Mesenchymal stem cell (in vitro differentiated cells and primary cell): ENCODE measurements at regions not wholly inside any gene's neighbourhood (a gene's known extent, or its start where the extent isn't known, plus 50 kb on each side); places are given as distances from the start of the nearest gene placed in this dataset.

Source experiments
- DNase-seq: peaks from one replicate; pipeline ENCODE4 v3.0.0-alpha.2; 2013
- H2AFZ ChIP-seq: one replicate; pipeline ENCODE4 v1.6.1; 2013; ENCODE audit warnings: low read depth, mild to moderate bottlenecking, control low read depth, inconsistent platforms, low read length, moderate library complexity
- H2AK5ac ChIP-seq: 2 replicates; pipeline ENCODE4 v1.6.1; 2013; ENCODE audit warnings: low read length, moderate library complexity, mild to moderate bottlenecking, inconsistent platforms; ENCODE audit not compliant: severe bottlenecking
- H2BK120ac ChIP-seq: one replicate; pipeline ENCODE4 v1.6.1; 2013; ENCODE audit warnings: low read depth, mild to moderate bottlenecking, inconsistent platforms, low read length, moderate library complexity
- H2BK12ac ChIP-seq, 2 experiments: one replicate each; pipeline ENCODE4 v1.6.1; 2013; ENCODE audit warnings: inconsistent platforms in 2 of 2, low read length in 2 of 2, mild to moderate bottlenecking in 2 of 2, moderate library complexity in 2 of 2, control low read depth in 1 of 2
- H2BK15ac ChIP-seq: one replicate; pipeline ENCODE4 v1.6.1; 2013; ENCODE audit warnings: mild to moderate bottlenecking, low read depth, inconsistent platforms; ENCODE audit not compliant: poor library complexity, severe bottlenecking
- H2BK5ac ChIP-seq: 2 replicates; pipeline ENCODE4 v1.6.1; 2013; ENCODE audit warnings: low read depth, mild to moderate bottlenecking, low read length, control low read depth, inconsistent platforms; ENCODE audit not compliant: poor library complexity, severe bottlenecking
- H3K14ac ChIP-seq, 2 experiments: one replicate each; pipeline ENCODE4 v1.6.1; 2013; ENCODE audit warnings: inconsistent platforms in 2 of 2, low read length in 2 of 2, control low read depth in 1 of 2, mild to moderate bottlenecking in 1 of 2, moderate library complexity in 1 of 2
- H3K18ac ChIP-seq, 2 experiments: one replicate each; pipeline ENCODE4 v1.6.1; 2013; ENCODE audit warnings: inconsistent platforms in 2 of 2, low read length in 2 of 2, control low read depth in 1 of 2, low read depth in 1 of 2, mild to moderate bottlenecking in 1 of 2
- H3K23ac ChIP-seq, 2 experiments: one replicate each; pipeline ENCODE4 v1.6.1; 2013; ENCODE audit warnings: inconsistent platforms in 2 of 2, low read length in 2 of 2, mild to moderate bottlenecking in 2 of 2, moderate library complexity in 2 of 2, control low read depth in 1 of 2
- H3K27ac ChIP-seq: 2 replicates; pipeline ENCODE4 v1.5.1; 2013; ENCODE audit warnings: mild to moderate bottlenecking, moderate library complexity, low read length, control low read depth, inconsistent platforms; ENCODE audit not compliant: poor library complexity, severe bottlenecking
- H3K27me3 ChIP-seq, 2 experiments: 2 replicates each; pipeline versions ENCODE4 v1.6.1 to v1.7.0; 2013; ENCODE audit warnings: low read length in 2 of 2, mild to moderate bottlenecking in 2 of 2, moderate library complexity in 2 of 2, control low read depth in 1 of 2, inconsistent platforms in 1 of 2; ENCODE audit not compliant: control insufficient read depth in 1 of 2, insufficient read depth in 1 of 2
- H3K36me3 ChIP-seq, 2 experiments: 2 replicates each; pipeline versions ENCODE4 v1.6.1 to v1.7.0; 2013; ENCODE audit warnings: low read length in 2 of 2, control low read depth in 1 of 2, inconsistent platforms in 1 of 2, low read depth in 1 of 2, mild to moderate bottlenecking in 1 of 2; ENCODE audit not compliant: insufficient read depth in 2 of 2, control insufficient read depth in 1 of 2
- H3K4ac ChIP-seq, 2 experiments: one replicate each; pipeline ENCODE4 v1.6.1; 2013; ENCODE audit warnings: inconsistent platforms in 2 of 2, low read length in 2 of 2, mild to moderate bottlenecking in 2 of 2, moderate library complexity in 2 of 2, control low read depth in 1 of 2, low read depth in 1 of 2
- H3K4me1 ChIP-seq: 2 replicates; pipeline ENCODE4 v1.6.1; 2013; ENCODE audit warnings: low read depth, low read length, control low read depth; ENCODE audit not compliant: control insufficient read depth, insufficient read depth
- H3K4me2 ChIP-seq: 2 replicates; pipeline ENCODE4 v1.6.1; 2013; ENCODE audit warnings: low read length, mild to moderate bottlenecking, inconsistent platforms; ENCODE audit not compliant: poor library complexity, severe bottlenecking
- H3K4me3 ChIP-seq, 2 experiments: 2 replicates each; pipeline versions ENCODE4 v1.5.1 to v1.7.0; 2013; ENCODE audit warnings: low read length in 2 of 2, mild to moderate bottlenecking in 2 of 2, control low read depth in 1 of 2, low read depth in 1 of 2; ENCODE audit not compliant: insufficient read depth in 1 of 2
- H3K79me1 ChIP-seq: replicated peaks from 2 replicates; pipeline ENCODE4 v1.6.1; 2013; ENCODE audit warnings: mild to moderate bottlenecking, control low read depth, low read length, inconsistent platforms; ENCODE audit not compliant: poor library complexity, severe bottlenecking
- H3K9ac ChIP-seq: 2 replicates; pipeline ENCODE4 v1.7.0; 2013; ENCODE audit warnings: mild to moderate bottlenecking, low read length, moderate library complexity
- H3K9me3 ChIP-seq: 2 replicates; pipeline ENCODE4 v1.7.0; 2013; ENCODE audit warnings: mild to moderate bottlenecking, low read length; ENCODE audit not compliant: control insufficient read depth
- H4K8ac ChIP-seq: one replicate; pipeline ENCODE4 v1.6.1; 2013; ENCODE audit warnings: inconsistent platforms, mild to moderate bottlenecking, low read length, moderate library complexity
- H4K91ac ChIP-seq: one replicate; pipeline ENCODE4 v1.6.1; 2013; ENCODE audit warnings: mild to moderate bottlenecking, low read length, inconsistent platforms
- WGBS: methylation state at CpG from one replicate; pipeline ENCODE4 v1.1.7; 2013; ENCODE audit warnings: mixed read lengths; 5-methylcytosine and 5-hydroxymethylcytosine counted together

- Histone ChIP-seq H3K9me3 (no peaks in the 10 kb centered on the region), H2BK15ac (no peak overlapping the region), H3K36me3 (no peaks in the 10 kb centered on the region), H3K4ac (no peak overlapping the region), H3K27ac (no peak overlapping the region), H3K9ac (no peak overlapping the region), H3K27me3 (no peaks in the 10 kb centered on the region), H2BK120ac (no peak overlapping the region), H4K91ac (no peak overlapping the region), H3K14ac (no peak overlapping the region), H2AFZ (no peak overlapping the region), H2BK5ac (no peak overlapping the region), H3K4me1 (no peaks in the 10 kb centered on the region), H3K4me3 (no peak overlapping the region), H3K4me2 (no peak overlapping the region), H4K8ac (no peak overlapping the region), H3K23ac (no peak overlapping the region), H2AK5ac (no peak overlapping the region), H2BK12ac (no peak overlapping the region), H3K79me1 (no peaks in the 10 kb centered on the region), H3K18ac (no peak overlapping the region)
- 83% methylated on average over 3 of the region's 4 CpGs for WGBS
- no peak for DNase-seq
Measured at GRCh38 chr9:117945286-117945685, 241.1 kb downstream of the TLR4 start.

- Histone ChIP-seq H3K79me1 (no peaks in the 10 kb centered on the region), H3K18ac (no peak overlapping the region), H3K27ac (no peak overlapping the region), H3K14ac (no peak overlapping the region), H2BK15ac (no peak overlapping the region), H3K4me3 (no peak overlapping the region), H2AK5ac (no peak overlapping the region), H3K27me3 (no peaks in the 10 kb centered on the region), H4K91ac (no peak overlapping the region), H4K8ac (no peak overlapping the region), H3K4me2 (no peak overlapping the region), H2BK12ac (no peak overlapping the region), H3K23ac (no peak overlapping the region), H3K4ac (no peak overlapping the region), H3K4me1 (no peaks in the 10 kb centered on the region), H3K9ac (no peak overlapping the region), H2AFZ (no peak overlapping the region), H2BK120ac (no peak overlapping the region), H3K36me3 (no peaks in the 10 kb centered on the region), H2BK5ac (no peak overlapping the region), H3K9me3 (no peaks in the 10 kb centered on the region)
- 94% methylated on average over 5 of the region's 7 CpGs for WGBS
- DNase-seq = no peak
Measured at GRCh38 chr9:117951127-117951526, 246.9 kb downstream of the TLR4 start.

GRCh38 chr9:117952581-117952980, 248.4 kb downstream of the TLR4 start:
- H4K8ac ChIP-seq = no peak overlapping the region
- no peak overlapping the region for H3K27ac ChIP-seq
- no peak overlapping the region for H2BK120ac ChIP-seq
- no peak overlapping the region for H2AK5ac ChIP-seq
- no peak overlapping the region for H3K4me2 ChIP-seq
- H3K23ac ChIP-seq = no peak overlapping the region
- no peak overlapping the region for H3K4ac ChIP-seq
- no peak overlapping the region for H3K18ac ChIP-seq
- no peak overlapping the region for H3K14ac ChIP-seq
- no peak overlapping the region for H2BK12ac ChIP-seq
- H3K4me3 ChIP-seq = no peak overlapping the region
- no peak overlapping the region for H2BK5ac ChIP-seq
- no CpG with 5 or more reads among the region's 2 CpGs for WGBS
- no peaks in the 10 kb centered on the region for H3K27me3 ChIP-seq
- H2AFZ ChIP-seq = no peak overlapping the region
- DNase-seq = peak; percentile 2
- H3K36me3 ChIP-seq = no peaks in the 10 kb centered on the region
- no peaks in the 10 kb centered on the region for H3K9me3 ChIP-seq
- no peaks in the 10 kb centered on the region for H3K79me1 ChIP-seq
- no peak overlapping the region for H2BK15ac ChIP-seq
- no peak overlapping the region for H3K9ac ChIP-seq
- H3K4me1 ChIP-seq = no peaks in the 10 kb centered on the region
- H4K91ac ChIP-seq = no peak overlapping the region

- H2BK12ac ChIP-seq = no peak overlapping the region
- H2BK5ac ChIP-seq = no peak overlapping the region
- no peak overlapping the region for H4K8ac ChIP-seq
- H2BK120ac ChIP-seq = no peak overlapping the region
- H2AFZ ChIP-seq = no peak overlapping the region
- no peak overlapping the region for H3K23ac ChIP-seq
- H3K27ac ChIP-seq = no peak overlapping the region
- H3K14ac ChIP-seq = no peak overlapping the region
- no peaks in the 10 kb centered on the region for H3K36me3 ChIP-seq
- H3K9me3 ChIP-seq = no peaks in the 10 kb centered on the region
- no peak overlapping the region for H3K4me2 ChIP-seq
- H3K4ac ChIP-seq = no peak overlapping the region
- H2AK5ac ChIP-seq = no peak overlapping the region
- H3K79me1 ChIP-seq = no peaks in the 10 kb centered on the region
- WGBS = 58% methylated on average over 2 of the region's 2 CpGs
- no peaks in the 10 kb centered on the region for H3K27me3 ChIP-seq
- DNase-seq = no peak
- no peak overlapping the region for H4K91ac ChIP-seq
- no peaks in the 10 kb centered on the region for H3K4me1 ChIP-seq
- no peak overlapping the region for H3K18ac ChIP-seq
- H3K4me3 ChIP-seq = no peak overlapping the region
- no peak overlapping the region for H2BK15ac ChIP-seq
- no peak overlapping the region for H3K9ac ChIP-seq
Measured at GRCh38 chr9:117957267-117957666, 253.1 kb downstream of the TLR4 start.
